Trophoblast cell (in vitro differentiated cells and primary cell): ENCODE measurements at regions not wholly inside any gene's neighbourhood (a gene's known extent, or its start where the extent isn't known, plus 50 kb on each side); places are given as distances from the start of the nearest gene placed in this dataset.

Source experiments
- DNase-seq, 2 donors: peaks; one replicate each; pipeline ENCODE4 v3.0.0-alpha.2; 2016
- H2AFZ ChIP-seq: 2 replicates; pipeline ENCODE4 v1.6.1; 2013; ENCODE audit warnings: low read length, moderate library complexity, mild to moderate bottlenecking; ENCODE audit not compliant: insufficient read depth, poor library complexity
- H2AK5ac ChIP-seq: 2 replicates; pipeline ENCODE4 v1.6.1; 2013; ENCODE audit warnings: mild to moderate bottlenecking, low read length
- H2BK120ac ChIP-seq: 2 replicates; pipeline ENCODE4 v1.6.1; 2013; ENCODE audit warnings: low read length, mild to moderate bottlenecking, moderate library complexity; ENCODE audit not compliant: insufficient read depth, poor library complexity
- H2BK12ac ChIP-seq: 2 replicates; pipeline ENCODE4 v1.6.1; 2013; ENCODE audit warnings: mild to moderate bottlenecking, low read length, moderate library complexity
- H2BK5ac ChIP-seq: 2 replicates; pipeline ENCODE4 v1.6.1; 2013; ENCODE audit warnings: low read length, low read depth, moderate library complexity, mild to moderate bottlenecking; ENCODE audit not compliant: poor library complexity
- H3K14ac ChIP-seq: 2 replicates; pipeline ENCODE4 v1.6.1; 2013; ENCODE audit warnings: mild to moderate bottlenecking, low read length
- H3K18ac ChIP-seq: 2 replicates; pipeline ENCODE4 v1.6.1; 2013; ENCODE audit warnings: mild to moderate bottlenecking, low read length
- H3K23ac ChIP-seq: 2 replicates; pipeline ENCODE4 v1.6.1; 2013; ENCODE audit warnings: low read length
- H3K27ac ChIP-seq: 2 replicates; pipeline ENCODE4 v1.5.1; 2013; ENCODE audit warnings: low read depth, mild to moderate bottlenecking, inconsistent platforms, low read length, moderate library complexity
- H3K27me3 ChIP-seq: 2 replicates; pipeline ENCODE4 v1.6.1; 2013; ENCODE audit warnings: inconsistent platforms, mild to moderate bottlenecking, low read length, moderate library complexity; ENCODE audit not compliant: insufficient read depth
- H3K36me3 ChIP-seq, 2 experiments: 1 replicate in 1 of 2; 2 replicates in 1 of 2; pipeline ENCODE4 v1.6.1; 2013; ENCODE audit warnings: low read length in 2 of 2, mild to moderate bottlenecking in 2 of 2, moderate library complexity in 1 of 2; ENCODE audit not compliant: insufficient read depth in 2 of 2, control insufficient read depth in 1 of 2
- H3K4ac ChIP-seq: 2 replicates; pipeline ENCODE4 v1.6.1; 2013; ENCODE audit warnings: low read depth, mild to moderate bottlenecking, low read length, moderate library complexity
- H3K4me1 ChIP-seq, 2 experiments: 1 replicate in 1 of 2; 2 replicates in 1 of 2; pipeline ENCODE4 v1.6.1; 2013; ENCODE audit warnings: low read length in 2 of 2, mild to moderate bottlenecking in 2 of 2, moderate library complexity in 1 of 2; ENCODE audit not compliant: insufficient read depth in 2 of 2, control insufficient read depth in 1 of 2
- H3K4me2 ChIP-seq: 2 replicates; pipeline ENCODE4 v1.6.1; 2013; ENCODE audit warnings: inconsistent platforms, mild to moderate bottlenecking, low read length, moderate library complexity
- H3K4me3 ChIP-seq: 2 replicates; pipeline ENCODE4 v1.5.1; 2013; ENCODE audit warnings: mild to moderate bottlenecking, low read depth, low read length, inconsistent platforms
- H3K79me1 ChIP-seq: one replicate; pipeline ENCODE4 v1.6.1; 2013; ENCODE audit warnings: low read length
- H3K79me2 ChIP-seq: 2 replicates; pipeline ENCODE4 v1.6.1; 2013; ENCODE audit warnings: low read length, mild to moderate bottlenecking; ENCODE audit not compliant: control insufficient read depth, insufficient read depth, poor library complexity
- H3K9ac ChIP-seq: 2 replicates; pipeline ENCODE4 v1.6.1; 2013; ENCODE audit warnings: mild to moderate bottlenecking, low read length
- H3K9me3 ChIP-seq: 2 replicates; pipeline ENCODE4 v1.6.1; 2013; ENCODE audit warnings: low read depth, mild to moderate bottlenecking, control low read depth, inconsistent platforms, low read length; ENCODE audit not compliant: insufficient read depth
- H4K12ac ChIP-seq: 2 replicates; pipeline ENCODE4 v1.6.1; 2013; ENCODE audit warnings: low read depth, mild to moderate bottlenecking, low read length, moderate library complexity
- H4K8ac ChIP-seq: 2 replicates; pipeline ENCODE4 v1.6.1; 2013; ENCODE audit warnings: low read depth, mild to moderate bottlenecking, low read length, moderate library complexity
- H4K91ac ChIP-seq: one replicate; pipeline ENCODE4 v1.6.1; 2013; ENCODE audit warnings: low read depth, mild to moderate bottlenecking, low read length, moderate library complexity
- WGBS: extraction: QIAGEN DNeasy Blood & Tissue Kit; methylation state at CpG from one replicate; pipeline ENCODE4 v1.1.7; 2013; ENCODE audit warnings: missing lambda C conversion rate; ENCODE audit not compliant: insufficient read length, insufficient coverage; ENCODE audit errors: extremely low coverage; 5-methylcytosine and 5-hydroxymethylcytosine counted together

- no peak overlapping the region for H2AFZ ChIP-seq
- H3K4me3 ChIP-seq = no peak overlapping the region
- peak overlapping the region; percentile 57 for H3K14ac ChIP-seq
- peaks cover 14 to 16% of the 10 kb centered on the region in 2 experiments for H3K4me1 ChIP-seq
- no peak overlapping the region for H3K23ac ChIP-seq
- WGBS = no CpG with 5 or more reads among the region's 2 CpGs
- H2BK12ac ChIP-seq = peak overlapping the region; percentile 45
- no peak overlapping the region for H4K8ac ChIP-seq
- no peak overlapping the region for H3K9ac ChIP-seq
- peaks cover 2% of the 10 kb centered on the region for H3K9me3 ChIP-seq
- H3K4ac ChIP-seq = no peak overlapping the region
- peaks cover 3% of the 10 kb centered on the region for H3K79me1 ChIP-seq
- H3K4me2 ChIP-seq = peak overlapping the region; percentile 54
- H4K12ac ChIP-seq = no peak overlapping the region
- peak overlapping the region; percentile 38 for H2BK120ac ChIP-seq
- H2BK5ac ChIP-seq = peak overlapping the region; percentile 36
- H3K27ac ChIP-seq = peak overlapping the region; percentile 80
- no peaks in the 10 kb centered on the region for H3K27me3 ChIP-seq
- H2AK5ac ChIP-seq = peak overlapping the region; percentile 70
- peak overlapping the region; percentile 30 for H4K91ac ChIP-seq
- no peaks in the 10 kb centered on the region for H3K36me3 ChIP-seq
- H3K79me2 ChIP-seq = no peaks in the 10 kb centered on the region
- H3K18ac ChIP-seq = no peak overlapping the region
- no peak for DNase-seq
These were observed 192.7 kb upstream of the TOPAZ1 start for GRCh38 chr3:44048949-44049348.

DNA sequence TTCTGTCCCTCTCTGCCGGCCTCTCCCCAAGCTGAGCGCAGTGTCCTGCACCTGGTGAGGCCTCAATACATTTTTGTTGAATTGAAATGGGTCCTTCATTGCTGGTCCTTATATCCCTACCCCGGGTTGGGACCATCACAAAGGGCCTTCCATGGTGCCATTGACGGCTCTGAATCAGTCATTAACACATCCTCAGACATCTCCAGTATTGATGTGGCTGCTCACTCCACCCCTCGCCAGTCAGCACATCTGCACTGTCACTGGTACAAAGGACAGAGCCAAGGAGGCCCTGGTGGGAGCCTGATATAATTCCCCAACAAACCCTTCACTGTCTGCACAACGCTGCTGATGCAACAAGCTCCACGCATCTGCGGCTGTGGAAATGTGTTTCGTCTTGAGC is 191.6 kb upstream of the TOPAZ1 start:
- Histone ChIP-seq H2BK120ac (no peak overlapping the region), H3K9ac (no peak overlapping the region), H2BK5ac (no peak overlapping the region), H2AFZ (no peak overlapping the region), H2BK12ac (no peak overlapping the region), H3K79me2 (no peaks in the 10 kb centered on the region), H2AK5ac (no peak overlapping the region), H3K36me3 (no peaks in the 10 kb centered on the region), H4K8ac (no peak overlapping the region), H3K18ac (no peak overlapping the region), H3K23ac (no peak overlapping the region), H3K79me1 (peaks cover 3% of the 10 kb centered on the region), H3K4ac (no peak overlapping the region), H4K91ac (no peak overlapping the region), H3K4me1 (peaks cover 14 to 16% of the 10 kb centered on the region in 2 experiments), H3K4me2 (no peak overlapping the region), H3K4me3 (no peak overlapping the region), H3K14ac (no peak overlapping the region), H3K9me3 (peaks cover 2% of the 10 kb centered on the region), H4K12ac (no peak overlapping the region), H3K27me3 (no peaks in the 10 kb centered on the region), H3K27ac (no peak overlapping the region)
- no CpG with 5 or more reads among the region's 9 CpGs for WGBS
- no peak for DNase-seq

DNA sequence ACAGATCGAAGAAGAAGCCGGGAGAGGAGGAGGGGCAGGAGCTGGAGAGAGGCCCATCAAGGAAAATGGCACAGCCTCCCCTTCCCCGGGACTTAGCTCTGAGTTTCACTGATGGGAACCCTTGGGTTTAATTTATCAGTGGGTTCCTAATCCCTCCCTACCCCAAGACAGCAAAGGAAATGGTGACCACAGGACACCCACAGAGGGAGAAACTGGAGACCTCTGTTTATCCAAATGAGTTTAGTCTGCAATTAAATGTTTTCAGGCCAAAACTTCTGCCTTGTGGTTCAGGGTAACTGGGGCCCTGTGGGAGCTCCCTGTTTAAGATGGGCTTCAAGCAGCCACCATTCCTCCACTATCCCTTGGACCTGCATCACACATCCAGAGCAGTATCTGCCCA is 190.8 kb upstream of the TOPAZ1 start:
- Histone ChIP-seq H2BK5ac (no peak overlapping the region), H3K4me3 (no peak overlapping the region), H3K9ac (no peak overlapping the region), H3K36me3 (no peaks in the 10 kb centered on the region), H3K9me3 (peaks cover 2% of the 10 kb centered on the region), H3K79me1 (peaks cover 3% of the 10 kb centered on the region), H2AFZ (no peak overlapping the region), H4K8ac (no peak overlapping the region), H4K91ac (no peak overlapping the region), H3K18ac (no peak overlapping the region), H3K4me1 (peaks cover 14 to 16% of the 10 kb centered on the region in 2 experiments), H3K14ac (no peak overlapping the region), H2BK120ac (no peak overlapping the region), H2BK12ac (no peak overlapping the region), H2AK5ac (no peak overlapping the region), H3K4me2 (no peak overlapping the region), H3K23ac (no peak overlapping the region), H3K27me3 (no peaks in the 10 kb centered on the region), H3K27ac (no peak overlapping the region), H3K4ac (no peak overlapping the region), H3K79me2 (no peaks in the 10 kb centered on the region), H4K12ac (no peak overlapping the region)
- DNase-seq = no peak
- no CpG with 5 or more reads among the region's 3 CpGs for WGBS

DNA sequence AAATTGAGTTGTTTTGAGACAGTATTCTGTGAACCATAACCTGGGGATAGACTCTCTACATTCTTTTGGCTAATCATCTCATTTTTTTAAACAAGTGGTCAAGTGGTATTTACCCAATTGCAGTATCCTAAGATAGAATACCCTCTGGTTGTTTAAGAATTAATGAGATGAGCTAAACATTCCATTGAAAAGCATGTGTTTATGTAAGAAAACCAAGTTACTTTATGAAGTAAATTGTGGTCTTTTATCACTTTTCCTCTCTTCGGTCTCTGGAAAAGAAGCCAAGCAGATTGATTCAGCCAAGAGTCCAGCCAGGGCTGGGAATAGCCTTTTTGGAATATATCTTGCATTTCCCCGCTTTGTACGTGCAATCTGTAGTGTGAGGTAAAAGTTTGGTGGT is 185.7 kb upstream of the TOPAZ1 start:
- H4K12ac ChIP-seq = no peak overlapping the region
- no peak overlapping the region for H2BK120ac ChIP-seq
- no peak overlapping the region for H3K4me3 ChIP-seq
- no peak overlapping the region for H3K27ac ChIP-seq
- no CpG with 5 or more reads among the region's 3 CpGs for WGBS
- no peak overlapping the region for H3K23ac ChIP-seq
- no peak overlapping the region for H3K14ac ChIP-seq
- DNase-seq = no peak
- H3K9me3 ChIP-seq = peaks cover 2% of the 10 kb centered on the region
- H3K18ac ChIP-seq = no peak overlapping the region
- peaks cover 2% of the 10 kb centered on the region in 2 experiments for H3K4me1 ChIP-seq
- no peaks in the 10 kb centered on the region for H3K79me1 ChIP-seq
- H2AK5ac ChIP-seq = no peak overlapping the region
- H3K27me3 ChIP-seq = no peaks in the 10 kb centered on the region
- H2BK12ac ChIP-seq = no peak overlapping the region
- no peaks in the 10 kb centered on the region for H3K36me3 ChIP-seq
- H3K4ac ChIP-seq = no peak overlapping the region
- H2AFZ ChIP-seq = no peak overlapping the region
- H4K91ac ChIP-seq = no peak overlapping the region
- no peak overlapping the region for H3K9ac ChIP-seq
- H2BK5ac ChIP-seq = no peak overlapping the region
- no peak overlapping the region for H3K4me2 ChIP-seq
- H4K8ac ChIP-seq = no peak overlapping the region
- no peaks in the 10 kb centered on the region for H3K79me2 ChIP-seq
